HL-60 (cell line): ENCODE measurements at regions not wholly inside any gene's neighbourhood (a gene's known extent, or its start where the extent isn't known, plus 50 kb on each side); places are given as distances from the start of the nearest gene placed in this dataset.

Source experiments
- DNase-seq, 2 experiments: peaks; one replicate each; pipeline ENCODE4 v3.0.0-alpha.2; 2010 to 2020; ENCODE audit warnings: low read depth in 1 of 2, low spot score in 1 of 2
- H3K27ac ChIP-seq: fragments of 250-450 bp; sonication (Bioruptor Pico); replicated peaks from 2 replicates; pipeline ENCODE4 v1.5.1; 2020; ENCODE audit warnings: mild to moderate bottlenecking, moderate library complexity
- H3K27me3 ChIP-seq: fragments of 250-450 bp; sonication (Bioruptor Pico); 2 replicates; pipeline ENCODE4 v1.5.1; 2021; ENCODE audit warnings: mild to moderate bottlenecking, moderate library complexity; ENCODE audit not compliant: insufficient read depth, poor library complexity, severe bottlenecking
- H3K4me3 ChIP-seq: replicated peaks from 2 replicates; pipeline ENCODE4 v1.5.1; 2011; ENCODE audit warnings: mild to moderate bottlenecking, control low read depth, low read length; ENCODE audit not compliant: insufficient read depth
- GABPA ChIP-seq: IDR thresholded peaks from 2 replicates; pipeline ENCODE4 v1.6.1; 2012; ENCODE audit warnings: low read depth
- POLR2AphosphoS5 ChIP-seq: IDR thresholded peaks from 2 replicates; pipeline ENCODE4 v1.6.1; 2012; ENCODE audit warnings: low read depth
- SPI1 ChIP-seq: IDR thresholded peaks from 2 replicates; pipeline ENCODE4 v1.6.1; 2012; ENCODE audit warnings: low read depth, mild to moderate bottlenecking, borderline replicate concordance
- TF ChIP-seq, protein P1 (sequence below): IDR thresholded peaks from 2 replicates; pipeline ENCODE4 v1.6.1; 2012; ENCODE audit warnings: low read depth; ENCODE audit not compliant: insufficient replicate concordance
- TF ChIP-seq, protein P2 (sequence below): IDR thresholded peaks from one replicate; pipeline ENCODE4 v1.5.1; 2011; ENCODE audit warnings: low read length, control low read depth, inconsistent platforms; ENCODE audit not compliant: insufficient read depth

DNA sequence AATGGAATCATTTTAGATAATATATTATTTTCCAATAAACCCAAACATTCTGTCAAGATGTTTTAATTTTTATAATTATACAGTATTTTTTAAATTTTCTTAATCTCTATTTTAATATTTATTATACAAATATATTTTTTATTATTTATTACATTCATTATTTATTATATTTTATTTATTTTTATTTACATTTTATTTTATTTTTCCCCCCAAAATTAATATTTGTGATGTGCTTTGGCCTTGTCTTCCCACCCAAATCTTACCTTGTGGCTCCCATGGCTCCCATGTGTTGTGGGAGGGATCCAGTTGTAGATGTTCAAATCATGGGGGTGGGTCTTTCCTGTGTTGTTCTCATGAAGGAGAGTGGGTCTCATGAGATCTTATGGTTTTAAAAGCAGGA lies 382.1 kb downstream of the TLE4 start:
- no peak for DNase-seq
- H3K27me3 ChIP-seq, result no peaks in the 10 kb centered on the region

DNA sequence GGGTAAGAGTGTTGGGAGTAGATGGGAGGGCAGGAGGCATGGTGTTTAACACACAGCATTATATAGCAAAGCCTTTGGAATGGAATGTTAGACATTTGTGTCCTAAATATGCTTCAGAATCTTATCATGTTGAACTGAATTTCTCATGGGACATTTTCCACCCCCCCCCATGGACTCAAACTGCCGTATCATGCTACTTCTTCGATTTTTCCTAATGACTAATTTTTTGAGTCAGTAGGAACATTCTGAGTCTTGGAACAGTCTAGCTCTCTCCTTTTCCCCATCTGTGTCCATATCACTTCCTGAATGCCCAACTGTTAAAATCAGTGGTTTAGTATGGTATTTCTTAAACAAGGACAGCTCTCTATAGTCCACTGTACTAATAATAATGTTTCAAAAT lies 380.6 kb downstream of the TLE4 start:
- H3K27ac ChIP-seq, result no peak overlapping the region
- TF ChIP-seq, protein P1, sequence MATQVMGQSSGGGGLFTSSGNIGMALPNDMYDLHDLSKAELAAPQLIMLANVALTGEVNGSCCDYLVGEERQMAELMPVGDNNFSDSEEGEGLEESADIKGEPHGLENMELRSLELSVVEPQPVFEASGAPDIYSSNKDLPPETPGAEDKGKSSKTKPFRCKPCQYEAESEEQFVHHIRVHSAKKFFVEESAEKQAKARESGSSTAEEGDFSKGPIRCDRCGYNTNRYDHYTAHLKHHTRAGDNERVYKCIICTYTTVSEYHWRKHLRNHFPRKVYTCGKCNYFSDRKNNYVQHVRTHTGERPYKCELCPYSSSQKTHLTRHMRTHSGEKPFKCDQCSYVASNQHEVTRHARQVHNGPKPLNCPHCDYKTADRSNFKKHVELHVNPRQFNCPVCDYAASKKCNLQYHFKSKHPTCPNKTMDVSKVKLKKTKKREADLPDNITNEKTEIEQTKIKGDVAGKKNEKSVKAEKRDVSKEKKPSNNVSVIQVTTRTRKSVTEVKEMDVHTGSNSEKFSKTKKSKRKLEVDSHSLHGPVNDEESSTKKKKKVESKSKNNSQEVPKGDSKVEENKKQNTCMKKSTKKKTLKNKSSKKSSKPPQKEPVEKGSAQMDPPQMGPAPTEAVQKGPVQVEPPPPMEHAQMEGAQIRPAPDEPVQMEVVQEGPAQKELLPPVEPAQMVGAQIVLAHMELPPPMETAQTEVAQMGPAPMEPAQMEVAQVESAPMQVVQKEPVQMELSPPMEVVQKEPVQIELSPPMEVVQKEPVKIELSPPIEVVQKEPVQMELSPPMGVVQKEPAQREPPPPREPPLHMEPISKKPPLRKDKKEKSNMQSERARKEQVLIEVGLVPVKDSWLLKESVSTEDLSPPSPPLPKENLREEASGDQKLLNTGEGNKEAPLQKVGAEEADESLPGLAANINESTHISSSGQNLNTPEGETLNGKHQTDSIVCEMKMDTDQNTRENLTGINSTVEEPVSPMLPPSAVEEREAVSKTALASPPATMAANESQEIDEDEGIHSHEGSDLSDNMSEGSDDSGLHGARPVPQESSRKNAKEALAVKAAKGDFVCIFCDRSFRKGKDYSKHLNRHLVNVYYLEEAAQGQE, result no peak
- TF ChIP-seq GABPA, result no peak
- TF ChIP-seq, protein P2, sequence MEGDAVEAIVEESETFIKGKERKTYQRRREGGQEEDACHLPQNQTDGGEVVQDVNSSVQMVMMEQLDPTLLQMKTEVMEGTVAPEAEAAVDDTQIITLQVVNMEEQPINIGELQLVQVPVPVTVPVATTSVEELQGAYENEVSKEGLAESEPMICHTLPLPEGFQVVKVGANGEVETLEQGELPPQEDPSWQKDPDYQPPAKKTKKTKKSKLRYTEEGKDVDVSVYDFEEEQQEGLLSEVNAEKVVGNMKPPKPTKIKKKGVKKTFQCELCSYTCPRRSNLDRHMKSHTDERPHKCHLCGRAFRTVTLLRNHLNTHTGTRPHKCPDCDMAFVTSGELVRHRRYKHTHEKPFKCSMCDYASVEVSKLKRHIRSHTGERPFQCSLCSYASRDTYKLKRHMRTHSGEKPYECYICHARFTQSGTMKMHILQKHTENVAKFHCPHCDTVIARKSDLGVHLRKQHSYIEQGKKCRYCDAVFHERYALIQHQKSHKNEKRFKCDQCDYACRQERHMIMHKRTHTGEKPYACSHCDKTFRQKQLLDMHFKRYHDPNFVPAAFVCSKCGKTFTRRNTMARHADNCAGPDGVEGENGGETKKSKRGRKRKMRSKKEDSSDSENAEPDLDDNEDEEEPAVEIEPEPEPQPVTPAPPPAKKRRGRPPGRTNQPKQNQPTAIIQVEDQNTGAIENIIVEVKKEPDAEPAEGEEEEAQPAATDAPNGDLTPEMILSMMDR, result no peak
- TF ChIP-seq SPI1, result no peak
- TF ChIP-seq POLR2AphosphoS5, result no peak
- no peak for DNase-seq
- no peak overlapping the region for H3K4me3 ChIP-seq
- H3K27me3 ChIP-seq, result no peaks in the 10 kb centered on the region

More for the DNA sequence above, 382.1 kb downstream of the TLE4 start:
- TF ChIP-seq SPI1, result no peak
- TF ChIP-seq, protein P2, result no peak
- TF ChIP-seq POLR2AphosphoS5, result no peak
- no peak for TF ChIP-seq GABPA
- TF ChIP-seq, protein P1, result no peak
- Histone ChIP-seq H3K27ac (no peak overlapping the region), H3K4me3 (no peak overlapping the region)

DNA sequence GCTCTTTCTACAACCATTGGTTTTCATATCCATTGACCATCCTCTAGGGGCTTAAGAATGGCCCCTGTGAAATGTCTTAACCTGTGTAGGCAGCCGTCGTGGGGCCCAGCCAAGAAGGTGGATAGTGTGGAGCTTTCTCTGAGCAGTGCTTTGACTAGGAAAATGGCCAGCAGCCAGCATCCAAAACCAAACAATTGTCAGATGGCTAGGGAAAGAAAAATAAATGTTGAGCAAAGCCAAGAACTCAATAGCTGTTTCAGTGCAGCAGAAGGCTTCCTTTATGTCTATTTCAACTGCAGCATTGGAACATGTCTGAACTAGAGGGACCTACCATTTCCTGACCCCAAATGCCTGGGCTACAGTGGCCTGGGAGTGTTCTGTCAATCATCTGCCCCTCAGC lies 374.9 kb downstream of the TLE4 start:
- H3K4me3 ChIP-seq, result no peak overlapping the region
- H3K27me3 ChIP-seq, result no peaks in the 10 kb centered on the region
- TF ChIP-seq, protein P1, result no peak
- TF ChIP-seq SPI1 (no peak), POLR2AphosphoS5 (no peak), GABPA (no peak)
- TF ChIP-seq, protein P2, result no peak
- no peak overlapping the region for H3K27ac ChIP-seq
- no peak for DNase-seq
